GM12878 (cell line): ENCODE measurements at regions not wholly inside any gene's neighbourhood (a gene's known extent, or its start where the extent isn't known, plus 50 kb on each side); places are given as distances from the start of the nearest gene placed in this dataset.

Experiments used
- ATAC-seq: fragments of 200-7000 bp; cut with Tn5 transposase; 3 replicates; pipeline ENCODE4 v1.9.1; 2020; ENCODE audit warnings: mild to moderate bottlenecking, moderate library complexity
- BruUV-seq: library from RNA; stranded (reverse); fragments of 400-500 nt; replicated peaks from 2 replicates; lab custom pipeline; 2021; lab: Mats Ljungman, UMichigan
- CTCF ChIA-PET: fragments of 300-600 bp; sonication (Branson Sonifier 250); formaldehyde crosslinking; extraction: SDS; loops from one replicate; lab custom pipeline; 2021; ENCODE audit warnings: inconsistent platforms; lab: Yijun Ruan, JAX
- POLR2A ChIA-PET: fragments of 350-600 bp; formaldehyde crosslinking; extraction: SDS; loops from one replicate; lab custom pipeline; 2021; ENCODE audit warnings: inconsistent platforms; lab: Charles Lee
- RAD21 ChIA-PET: fragments of 300-600 bp; sonication (Branson Sonifier 250); formaldehyde crosslinking; loops from one replicate; lab custom pipeline; 2023; ENCODE audit warnings: antibody characterized with exemption; ENCODE audit not compliant: unreplicated experiment; lab: Charles Lee
- SMC1A ChIA-PET: fragments of 300-600 bp; sonication (Branson Sonifier 250); formaldehyde crosslinking; loops from one replicate; lab custom pipeline; 2023; ENCODE audit not compliant: unreplicated experiment, uncharacterized antibody; lab: Charles Lee
- DNase-seq: peaks from one replicate; pipeline ENCODE4 v3.0.0-alpha.2; 2011; ENCODE audit warnings: low read depth, low spot score
- FAIRE-seq: peaks from 3 replicates; lab custom pipeline; 2011; peaks lifted over from hg19 to GRCh38; lab: Jason Lieb, UNC
- H2AFZ ChIP-seq: 2 replicates; pipeline ENCODE4 v1.6.0; 2011; ENCODE audit warnings: low read depth, low read length, control low read depth; ENCODE audit not compliant: control insufficient read depth
- H3K27ac ChIP-seq: 2 replicates; pipeline ENCODE4 v1.5.1; 2011; ENCODE audit warnings: control low read depth; ENCODE audit not compliant: control insufficient read depth, insufficient read depth
- H3K27me3 ChIP-seq, 2 experiments: replicated peaks in 1 of 2; 2 replicates each; pipeline versions ENCODE4 v1.6.0 to v1.6.1; 2011; ENCODE audit warnings: low read length in 1 of 2; ENCODE audit not compliant: control insufficient read depth in 2 of 2, insufficient read depth in 2 of 2
- H3K36me3 ChIP-seq, 2 experiments: 2 replicates each; pipeline ENCODE4 v1.5.1; 2011; ENCODE audit warnings: low read length in 1 of 2; ENCODE audit not compliant: control insufficient read depth in 2 of 2, insufficient read depth in 2 of 2
- H3K4me1 ChIP-seq: 2 replicates; pipeline ENCODE4 v1.6.1; 2011; ENCODE audit warnings: mild to moderate bottlenecking, low read length, moderate library complexity, mixed read lengths; ENCODE audit not compliant: control insufficient read depth, insufficient read depth
- H3K4me2 ChIP-seq: 2 replicates; pipeline ENCODE4 v1.6.0; 2011; ENCODE audit warnings: control low read depth; ENCODE audit not compliant: control insufficient read depth, insufficient read depth
- H3K4me3 ChIP-seq: fragments of 200-600 bp; sonication (generic); 2 replicates; pipeline ENCODE4 v1.5.1; 2016
- H3K79me2 ChIP-seq: 2 replicates; pipeline ENCODE4 v1.6.0; 2011; ENCODE audit warnings: low read length; ENCODE audit not compliant: control insufficient read depth, insufficient read depth
- H3K9ac ChIP-seq: 2 replicates; pipeline ENCODE4 v1.8.0; 2011; ENCODE audit warnings: low read length, control low read depth, mixed read lengths; ENCODE audit not compliant: control insufficient read depth, insufficient read depth
- H3K9me3 ChIP-seq: replicated peaks from 3 replicates; pipeline ENCODE4 v1.5.1; 2011; ENCODE audit warnings: mild to moderate bottlenecking, low read length; ENCODE audit not compliant: control insufficient read depth, insufficient read depth
- H4K20me1 ChIP-seq: 2 replicates; pipeline ENCODE4 v1.6.0; 2011; ENCODE audit not compliant: control insufficient read depth, insufficient read depth
- BCLAF1 ChIP-seq: fragments of 450-650 bp; IDR thresholded peaks from 2 replicates; pipeline ENCODE4 v1.6.1; 2017; ENCODE audit warnings: antibody characterized with exemption, mild to moderate bottlenecking, moderate library complexity
- BHLHE40 ChIP-seq, 2 experiments: fragments of 450-650 bp in 1 of 2; IDR thresholded peaks; 2 replicates each; pipeline ENCODE4 v1.6.1; 2011 to 2017; ENCODE audit warnings: low read depth in 2 of 2, borderline replicate concordance in 1 of 2, improper control_type of control experiment in 1 of 2, low read length in 1 of 2, mild to moderate bottlenecking in 1 of 2
- CREB1 ChIP-seq: IDR thresholded peaks from 2 replicates; pipeline ENCODE4 v1.6.1; 2012; ENCODE audit warnings: low read depth, mild to moderate bottlenecking, inconsistent platforms
- E4F1 ChIP-seq: fragments of 450-650 bp; IDR thresholded peaks from 2 replicates; pipeline ENCODE4 v1.6.1; 2018; ENCODE audit warnings: borderline replicate concordance, mild to moderate bottlenecking; ENCODE audit not compliant: partially characterized antibody
- MEF2B ChIP-seq: fragments of 450-650 bp; IDR thresholded peaks from 2 replicates; pipeline ENCODE4 v1.6.1; 2018; ENCODE audit warnings: mild to moderate bottlenecking, moderate library complexity; ENCODE audit not compliant: partially characterized antibody, poor library complexity, severe bottlenecking
- MLLT1 ChIP-seq: fragments of 450-650 bp; IDR thresholded peaks from 2 replicates; pipeline ENCODE4 v1.6.1; 2016; ENCODE audit warnings: mild to moderate bottlenecking
- MYC ChIP-seq: IDR thresholded peaks from 2 replicates; pipeline ENCODE4 v1.6.1; 2011; ENCODE audit warnings: mild to moderate bottlenecking, low read length, moderate library complexity, inconsistent platforms; ENCODE audit not compliant: insufficient read depth, insufficient replicate concordance, insufficient read length, severe bottlenecking
- PML ChIP-seq: IDR thresholded peaks from 2 replicates; pipeline ENCODE4 v1.6.1; 2012; ENCODE audit warnings: low read length, inconsistent platforms
- RBBP5 ChIP-seq: fragments of 200-600 bp; sonication (generic); conservative IDR thresholded peaks from 2 replicates; pipeline ENCODE4 v1.6.1; 2016
- SRF ChIP-seq, 2 experiments: IDR thresholded peaks; 2 replicates each; pipeline ENCODE4 v1.6.1; 2011; ENCODE audit warnings: low read depth in 2 of 2, low read length in 2 of 2, mild to moderate bottlenecking in 1 of 2, moderate library complexity in 1 of 2
- TCF12 ChIP-seq: IDR thresholded peaks from 2 replicates; pipeline ENCODE4 v1.6.1; 2011; ENCODE audit warnings: low read depth, mild to moderate bottlenecking, low read length
- ZNF207 ChIP-seq: fragments of 450-650 bp; IDR thresholded peaks from 2 replicates; pipeline ENCODE4 v1.6.1; 2014; ENCODE audit warnings: antibody characterized with exemption, mild to moderate bottlenecking, borderline replicate concordance
- ZNF687 ChIP-seq: fragments of 450-650 bp; IDR thresholded peaks from 2 replicates; pipeline ENCODE4 v1.6.1; 2017; ENCODE audit warnings: mild to moderate bottlenecking, moderate library complexity
- WGBS: methylation state at CpG from one replicate; pipeline ENCODE4 v1.1.6; 2016; ENCODE audit warnings: low lambda C conversion rate; ENCODE audit not compliant: insufficient replicate concordance, insufficient coverage; ENCODE audit errors: missing lambda C conversion rate; 5-methylcytosine and 5-hydroxymethylcytosine counted together
- in situ Hi-C: fragments of 300-500 bp; cut with MboI; formaldehyde crosslinking; loops from 9 replicates; pipeline ENCODE4 v1.14.3; 2018; ENCODE audit warnings: mixed read lengths
- intact Hi-C: fragments of 100-400 bp; cut with micrococcal nuclease; formaldehyde crosslinking; loops from one replicate; pipeline ENCODE4 v1.14.2; 2022; ENCODE audit not compliant: unreplicated experiment

- no TSS peak for BruUV-seq
- intact Hi-C loops: no loop called here
- POLR2A ChIA-PET: no interaction called here
- no peaks in the 10 kb centered on the region for H3K9me3 ChIP-seq
- no peaks in the 10 kb centered on the region for H3K4me1 ChIP-seq
- FAIRE-seq (no peak), ATAC-seq (no peak), DNase-seq (no peak)
- no peak overlapping the region for H3K27ac ChIP-seq
- no peak overlapping the region for H3K9ac ChIP-seq
- H2AFZ ChIP-seq: no peak overlapping the region
- H3K4me2 ChIP-seq: no peak overlapping the region
- no peaks in the 10 kb centered on the region for H3K36me3 ChIP-seq
- SMC1A ChIA-PET: no interaction called here
- 87% methylated on average over 4 of the region's 4 CpGs for WGBS
- H4K20me1 ChIP-seq: no peaks in the 10 kb centered on the region
- in situ Hi-C loops: no loop called here
- H3K4me3 ChIP-seq: no peak overlapping the region
- no peaks in the 10 kb centered on the region for H3K79me2 ChIP-seq
- no peaks in the 10 kb centered on the region for H3K27me3 ChIP-seq
- CTCF ChIA-PET: no interaction called here
- RAD21 ChIA-PET: no interaction called here
- TF ChIP-seq BHLHE40 (IDR thresholded peaks at IDR 0.05; ENCODE audit: borderline replicate concordance in 1 of 2, low read depth in 2 of 2, low read length in 1 of 2) (no peak), CREB1 (no peak), MEF2B (no peak), TCF12 (no peak), MLLT1 (no peak), ZNF687 (no peak), E4F1 (no peak), PML (no peak), ZNF207 (no peak), SRF (IDR thresholded peaks at IDR 0.05; ENCODE audit: low read depth in 2 of 2, low read length in 2 of 2) (no peak), RBBP5 (no peak), MYC (no peak), BCLAF1 (no peak)
Measured at GRCh38 chr5:57010786-57011185, 58.9 kb upstream of the MIER3 start.
